ENCODE measurements at regions not wholly inside any gene's neighbourhood (a gene's known extent, or its start where the extent isn't known, plus 50 kb on each side); places are given as distances from the start of the nearest gene placed in this dataset.

DNA sequence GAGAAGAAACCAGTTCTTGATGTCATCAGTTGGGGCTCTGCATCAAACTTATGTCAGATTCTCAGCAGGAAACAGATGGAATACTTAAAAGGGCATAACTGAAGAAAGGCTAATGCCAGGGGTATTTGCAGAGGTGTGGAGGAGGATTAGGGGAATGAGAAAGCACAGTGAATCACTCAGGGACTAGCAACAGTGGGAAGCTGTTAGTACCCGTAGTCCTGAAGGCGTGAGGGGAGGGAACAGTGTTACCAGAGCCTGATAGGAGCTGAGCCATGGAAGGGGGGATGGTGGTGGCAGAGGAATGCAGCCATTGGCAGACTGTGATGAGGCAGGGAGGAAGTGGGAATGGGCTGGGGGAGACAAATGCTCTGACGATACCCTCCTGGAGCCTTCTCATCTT is 162.3 kb downstream of the UTP18 start:
- no peaks in the 10 kb centered on the region for H3K4me1 ChIP-seq (ENCODE audit: low read depth)
- TF ChIP-seq, protein P1, sequence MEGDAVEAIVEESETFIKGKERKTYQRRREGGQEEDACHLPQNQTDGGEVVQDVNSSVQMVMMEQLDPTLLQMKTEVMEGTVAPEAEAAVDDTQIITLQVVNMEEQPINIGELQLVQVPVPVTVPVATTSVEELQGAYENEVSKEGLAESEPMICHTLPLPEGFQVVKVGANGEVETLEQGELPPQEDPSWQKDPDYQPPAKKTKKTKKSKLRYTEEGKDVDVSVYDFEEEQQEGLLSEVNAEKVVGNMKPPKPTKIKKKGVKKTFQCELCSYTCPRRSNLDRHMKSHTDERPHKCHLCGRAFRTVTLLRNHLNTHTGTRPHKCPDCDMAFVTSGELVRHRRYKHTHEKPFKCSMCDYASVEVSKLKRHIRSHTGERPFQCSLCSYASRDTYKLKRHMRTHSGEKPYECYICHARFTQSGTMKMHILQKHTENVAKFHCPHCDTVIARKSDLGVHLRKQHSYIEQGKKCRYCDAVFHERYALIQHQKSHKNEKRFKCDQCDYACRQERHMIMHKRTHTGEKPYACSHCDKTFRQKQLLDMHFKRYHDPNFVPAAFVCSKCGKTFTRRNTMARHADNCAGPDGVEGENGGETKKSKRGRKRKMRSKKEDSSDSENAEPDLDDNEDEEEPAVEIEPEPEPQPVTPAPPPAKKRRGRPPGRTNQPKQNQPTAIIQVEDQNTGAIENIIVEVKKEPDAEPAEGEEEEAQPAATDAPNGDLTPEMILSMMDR (IDR thresholded peaks at IDR 0.05), result no peak
- no peaks in the 10 kb centered on the region for H3K9me3 ChIP-seq
- intact Hi-C loops (cut with DNase I, micrococcal nuclease), result no loop called here
- ATAC-seq (no peak), DNase-seq (no peak)
- no peak overlapping the region for H3K4me3 ChIP-seq
- H3K36me3 ChIP-seq (ENCODE audit: low read depth), result no peaks in the 10 kb centered on the region

GRCh38 chr17:51423421-51424160 is 163.2 kb downstream of the UTP18 start:
- Histone ChIP-seq H3K36me3 (ENCODE audit: low read depth) (no peaks in the 10 kb centered on the region), H3K4me3 (no peak overlapping the region), H3K4me1 (ENCODE audit: low read depth) (no peaks in the 10 kb centered on the region), H3K9me3 (no peaks in the 10 kb centered on the region)
- intact Hi-C loops (cut with DNase I, micrococcal nuclease), result no loop called here
- ATAC-seq, result no peak
- TF ChIP-seq, protein P1 (IDR thresholded peaks at IDR 0.05), result no peak
- no peak for DNase-seq

DNA sequence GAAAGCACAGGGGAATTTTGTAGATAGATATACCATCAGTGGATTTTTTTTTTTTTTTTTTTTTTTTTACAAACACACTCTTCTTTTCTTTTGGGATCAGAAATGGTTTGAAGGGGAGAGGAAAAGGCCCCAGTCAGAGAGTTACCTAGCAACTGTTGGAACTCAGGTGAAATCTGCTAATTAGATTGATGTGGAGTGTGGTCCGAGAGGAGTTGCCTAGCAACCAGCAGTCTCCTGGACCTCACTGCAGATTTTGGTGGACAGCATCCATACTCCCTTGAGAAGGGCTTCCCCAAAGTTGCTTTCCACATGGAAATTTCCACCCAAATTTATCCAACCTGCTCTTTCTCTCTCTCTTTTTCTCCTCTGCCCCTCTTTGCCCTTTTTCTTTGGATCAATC is 165.4 kb downstream of the UTP18 start:
- Histone ChIP-seq H3K4me1 (ENCODE audit: low read depth) (no peaks in the 10 kb centered on the region), H3K9me3 (no peaks in the 10 kb centered on the region), H3K36me3 (ENCODE audit: low read depth) (no peaks in the 10 kb centered on the region), H3K4me3 (no peak overlapping the region)
- intact Hi-C loops (cut with DNase I, micrococcal nuclease), result no loop called here
- TF ChIP-seq, protein P1 (IDR thresholded peaks at IDR 0.05), result no peak
- DNase-seq (no peak), ATAC-seq (no peak)

- no peak overlapping the region for H3K4me3 ChIP-seq
- H3K4me1 ChIP-seq (ENCODE audit: low read depth), result no peaks in the 10 kb centered on the region
- ATAC-seq, result no peak
- H3K9me3 ChIP-seq, result no peaks in the 10 kb centered on the region
- H3K36me3 ChIP-seq (ENCODE audit: low read depth), result no peaks in the 10 kb centered on the region
- TF ChIP-seq, protein P1 (IDR thresholded peaks at IDR 0.05), result no peak
- no peak for DNase-seq
- intact Hi-C loops (cut with DNase I, micrococcal nuclease), result no loop called here
Measured at GRCh38 chr17:51427323-51427811, 167.0 kb downstream of the UTP18 start.

- TF ChIP-seq, protein P1 (IDR thresholded peaks at IDR 0.05), result no peak
- DNase-seq (no peak), ATAC-seq (peak; percentile 37)
- Histone ChIP-seq H3K4me3 (no peak overlapping the region), H3K36me3 (ENCODE audit: low read depth) (no peaks in the 10 kb centered on the region), H3K4me1 (ENCODE audit: low read depth) (no peaks in the 10 kb centered on the region), H3K9me3 (no peaks in the 10 kb centered on the region)
- intact Hi-C loops (cut with DNase I, micrococcal nuclease), result no loop called here
Measured at GRCh38 chr17:51427856-51428255, 167.5 kb downstream of the UTP18 start.
